Mesenchymal stem cell (in vitro differentiated cells and primary cell): ENCODE measurements at regions not wholly inside any gene's neighbourhood (a gene's known extent, or its start where the extent isn't known, plus 50 kb on each side); places are given as distances from the start of the nearest gene placed in this dataset.
"Not testable (repeated sequence)": the region's sequence is repeated elsewhere in the genome, so short reads cannot be mapped to it uniquely, and the experiment has no call there.

Source experiments
- DNase-seq: peaks from one replicate; pipeline ENCODE4 v3.0.0-alpha.2; 2013
- H2AFZ ChIP-seq: one replicate; pipeline ENCODE4 v1.6.1; 2013; ENCODE audit warnings: low read depth, mild to moderate bottlenecking, control low read depth, inconsistent platforms, low read length, moderate library complexity
- H2AK5ac ChIP-seq: 2 replicates; pipeline ENCODE4 v1.6.1; 2013; ENCODE audit warnings: low read length, moderate library complexity, mild to moderate bottlenecking, inconsistent platforms; ENCODE audit not compliant: severe bottlenecking
- H2BK120ac ChIP-seq: one replicate; pipeline ENCODE4 v1.6.1; 2013; ENCODE audit warnings: low read depth, mild to moderate bottlenecking, inconsistent platforms, low read length, moderate library complexity
- H2BK12ac ChIP-seq, 2 experiments: one replicate each; pipeline ENCODE4 v1.6.1; 2013; ENCODE audit warnings: inconsistent platforms in 2 of 2, low read length in 2 of 2, mild to moderate bottlenecking in 2 of 2, moderate library complexity in 2 of 2, control low read depth in 1 of 2
- H2BK15ac ChIP-seq: one replicate; pipeline ENCODE4 v1.6.1; 2013; ENCODE audit warnings: mild to moderate bottlenecking, low read depth, inconsistent platforms; ENCODE audit not compliant: poor library complexity, severe bottlenecking
- H2BK5ac ChIP-seq: 2 replicates; pipeline ENCODE4 v1.6.1; 2013; ENCODE audit warnings: low read depth, mild to moderate bottlenecking, low read length, control low read depth, inconsistent platforms; ENCODE audit not compliant: poor library complexity, severe bottlenecking
- H3K14ac ChIP-seq, 2 experiments: one replicate each; pipeline ENCODE4 v1.6.1; 2013; ENCODE audit warnings: inconsistent platforms in 2 of 2, low read length in 2 of 2, control low read depth in 1 of 2, mild to moderate bottlenecking in 1 of 2, moderate library complexity in 1 of 2
- H3K18ac ChIP-seq, 2 experiments: one replicate each; pipeline ENCODE4 v1.6.1; 2013; ENCODE audit warnings: inconsistent platforms in 2 of 2, low read length in 2 of 2, control low read depth in 1 of 2, low read depth in 1 of 2, mild to moderate bottlenecking in 1 of 2
- H3K23ac ChIP-seq, 2 experiments: one replicate each; pipeline ENCODE4 v1.6.1; 2013; ENCODE audit warnings: inconsistent platforms in 2 of 2, low read length in 2 of 2, mild to moderate bottlenecking in 2 of 2, moderate library complexity in 2 of 2, control low read depth in 1 of 2
- H3K27ac ChIP-seq: 2 replicates; pipeline ENCODE4 v1.5.1; 2013; ENCODE audit warnings: mild to moderate bottlenecking, moderate library complexity, low read length, control low read depth, inconsistent platforms; ENCODE audit not compliant: poor library complexity, severe bottlenecking
- H3K27me3 ChIP-seq, 2 experiments: 2 replicates each; pipeline versions ENCODE4 v1.6.1 to v1.7.0; 2013; ENCODE audit warnings: low read length in 2 of 2, mild to moderate bottlenecking in 2 of 2, moderate library complexity in 2 of 2, control low read depth in 1 of 2, inconsistent platforms in 1 of 2; ENCODE audit not compliant: control insufficient read depth in 1 of 2, insufficient read depth in 1 of 2
- H3K36me3 ChIP-seq, 2 experiments: 2 replicates each; pipeline versions ENCODE4 v1.6.1 to v1.7.0; 2013; ENCODE audit warnings: low read length in 2 of 2, control low read depth in 1 of 2, inconsistent platforms in 1 of 2, low read depth in 1 of 2, mild to moderate bottlenecking in 1 of 2; ENCODE audit not compliant: insufficient read depth in 2 of 2, control insufficient read depth in 1 of 2
- H3K4ac ChIP-seq, 2 experiments: one replicate each; pipeline ENCODE4 v1.6.1; 2013; ENCODE audit warnings: inconsistent platforms in 2 of 2, low read length in 2 of 2, mild to moderate bottlenecking in 2 of 2, moderate library complexity in 2 of 2, control low read depth in 1 of 2, low read depth in 1 of 2
- H3K4me1 ChIP-seq: 2 replicates; pipeline ENCODE4 v1.6.1; 2013; ENCODE audit warnings: low read depth, low read length, control low read depth; ENCODE audit not compliant: control insufficient read depth, insufficient read depth
- H3K4me2 ChIP-seq: 2 replicates; pipeline ENCODE4 v1.6.1; 2013; ENCODE audit warnings: low read length, mild to moderate bottlenecking, inconsistent platforms; ENCODE audit not compliant: poor library complexity, severe bottlenecking
- H3K4me3 ChIP-seq, 2 experiments: 2 replicates each; pipeline versions ENCODE4 v1.5.1 to v1.7.0; 2013; ENCODE audit warnings: low read length in 2 of 2, mild to moderate bottlenecking in 2 of 2, control low read depth in 1 of 2, low read depth in 1 of 2; ENCODE audit not compliant: insufficient read depth in 1 of 2
- H3K79me1 ChIP-seq: replicated peaks from 2 replicates; pipeline ENCODE4 v1.6.1; 2013; ENCODE audit warnings: mild to moderate bottlenecking, control low read depth, low read length, inconsistent platforms; ENCODE audit not compliant: poor library complexity, severe bottlenecking
- H3K9ac ChIP-seq: 2 replicates; pipeline ENCODE4 v1.7.0; 2013; ENCODE audit warnings: mild to moderate bottlenecking, low read length, moderate library complexity
- H3K9me3 ChIP-seq: 2 replicates; pipeline ENCODE4 v1.7.0; 2013; ENCODE audit warnings: mild to moderate bottlenecking, low read length; ENCODE audit not compliant: control insufficient read depth
- H4K8ac ChIP-seq: one replicate; pipeline ENCODE4 v1.6.1; 2013; ENCODE audit warnings: inconsistent platforms, mild to moderate bottlenecking, low read length, moderate library complexity
- H4K91ac ChIP-seq: one replicate; pipeline ENCODE4 v1.6.1; 2013; ENCODE audit warnings: mild to moderate bottlenecking, low read length, inconsistent platforms
- WGBS: methylation state at CpG from one replicate; pipeline ENCODE4 v1.1.7; 2013; ENCODE audit warnings: mixed read lengths; 5-methylcytosine and 5-hydroxymethylcytosine counted together

DNA sequence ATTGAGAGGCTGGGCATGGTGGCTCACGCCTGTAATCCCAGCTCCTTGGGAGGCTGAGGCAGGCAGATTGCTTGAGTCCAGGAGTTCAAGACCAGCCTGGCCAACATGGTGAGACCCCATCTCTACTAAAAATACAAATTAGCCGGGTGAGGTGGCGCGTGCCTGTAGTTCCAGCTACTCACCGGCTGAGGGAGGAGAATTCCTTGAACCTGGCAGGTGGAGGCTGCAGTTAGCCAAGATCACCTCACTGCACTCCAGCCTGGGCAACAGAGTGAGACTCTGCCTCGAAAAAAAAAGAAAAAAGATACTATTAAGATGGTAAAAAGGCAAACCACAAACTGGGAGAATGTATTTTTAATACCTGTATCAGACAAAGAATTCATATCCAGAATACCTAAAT, 124.2 kb upstream of the RAP1B start:
- WGBS = 95% methylated on average over 4 of the region's 6 CpGs
- not testable (repeated sequence) for H3K79me1 ChIP-seq, H2AK5ac ChIP-seq

DNA sequence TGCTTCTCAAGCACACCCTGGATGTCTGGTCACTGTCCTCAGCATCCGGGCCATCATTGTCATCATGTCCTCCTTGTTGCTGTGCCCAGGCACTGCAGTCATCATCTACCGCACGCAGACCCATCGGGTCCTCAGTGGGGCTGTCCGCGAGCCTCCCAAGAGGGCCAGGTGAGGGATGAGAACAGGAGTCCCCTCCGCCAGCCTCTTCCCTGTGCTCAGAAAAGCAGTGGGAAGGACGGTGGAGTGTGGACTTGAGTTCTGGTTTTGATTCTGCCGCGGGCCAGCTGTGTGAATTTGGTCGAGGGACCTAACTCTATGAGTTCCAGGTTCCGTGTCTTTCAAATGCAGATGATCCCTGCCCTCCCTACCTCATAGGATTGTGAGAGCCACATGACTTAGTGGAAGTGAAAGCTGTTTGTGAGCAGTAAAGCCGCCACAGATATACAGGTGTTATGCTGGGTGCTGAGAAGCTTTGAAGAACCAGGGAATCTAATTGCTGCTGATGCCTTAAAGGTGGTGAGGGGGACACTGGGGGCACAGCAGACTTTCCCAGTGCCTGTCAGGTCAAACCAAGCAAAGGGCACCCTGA, 122.9 kb upstream of the RAP1B start:
- 82% methylated on average over 13 of the region's 13 CpGs for WGBS
- H3K14ac ChIP-seq = no peak overlapping the region
- no peaks in the 10 kb centered on the region for H3K4me1 ChIP-seq
- no peak overlapping the region for H3K4me3 ChIP-seq
- H3K9me3 ChIP-seq = no peaks in the 10 kb centered on the region
- H3K23ac ChIP-seq = no peak overlapping the region
- no peaks in the 10 kb centered on the region for H3K36me3 ChIP-seq
- H2AFZ ChIP-seq = no peak overlapping the region
- H2BK120ac ChIP-seq = no peak overlapping the region
- no peak overlapping the region for H4K8ac ChIP-seq
- no peaks in the 10 kb centered on the region for H3K27me3 ChIP-seq
- DNase-seq = no peak
- no peak overlapping the region for H3K4ac ChIP-seq
- no peak overlapping the region for H3K27ac ChIP-seq
- H3K9ac ChIP-seq = no peak overlapping the region
- no peak overlapping the region for H2AK5ac ChIP-seq
- H2BK5ac ChIP-seq = no peak overlapping the region
- H3K4me2 ChIP-seq = no peak overlapping the region
- no peak overlapping the region for H3K18ac ChIP-seq
- no peak overlapping the region for H4K91ac ChIP-seq
- no peaks in the 10 kb centered on the region for H3K79me1 ChIP-seq
- H2BK12ac ChIP-seq = no peak overlapping the region
- no peak overlapping the region for H2BK15ac ChIP-seq

More for the DNA sequence above, 124.2 kb upstream of the RAP1B start:
- not testable (repeated sequence) for H2BK120ac ChIP-seq, H3K36me3 ChIP-seq, H3K9me3 ChIP-seq, H2BK5ac ChIP-seq, H3K27ac ChIP-seq, H3K4me3 ChIP-seq, H2BK12ac ChIP-seq, H4K91ac ChIP-seq, H4K8ac ChIP-seq, H3K23ac ChIP-seq, H3K4ac ChIP-seq, H3K27me3 ChIP-seq, H2BK15ac ChIP-seq, H3K14ac ChIP-seq, H3K4me2 ChIP-seq, H3K9ac ChIP-seq, DNase-seq, H2AFZ ChIP-seq, H3K4me1 ChIP-seq
- H3K18ac ChIP-seq = peak overlapping the region in 1 of 2 experiments; percentile 21

DNA sequence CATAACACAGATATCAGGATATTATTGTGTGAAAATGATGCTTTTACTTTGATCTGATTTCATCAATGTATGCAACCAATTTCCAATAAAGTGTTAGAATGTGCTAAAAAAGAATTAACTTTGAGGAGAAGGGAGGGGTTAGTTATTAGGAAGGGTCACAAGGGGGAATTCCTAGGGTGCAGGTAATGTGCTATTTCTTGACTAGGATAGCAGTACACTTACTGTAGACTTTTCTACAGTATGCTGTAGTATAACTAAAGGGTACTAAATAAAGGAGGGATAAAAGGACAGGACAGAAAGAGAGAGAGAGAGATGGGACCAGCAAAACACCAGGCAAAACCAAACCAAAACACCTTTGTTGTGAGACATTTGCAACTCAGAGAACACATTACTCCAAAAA, 121.4 kb upstream of the RAP1B start:
- no peak overlapping the region for H3K9ac ChIP-seq
- H3K23ac ChIP-seq = no peak overlapping the region

DNA sequence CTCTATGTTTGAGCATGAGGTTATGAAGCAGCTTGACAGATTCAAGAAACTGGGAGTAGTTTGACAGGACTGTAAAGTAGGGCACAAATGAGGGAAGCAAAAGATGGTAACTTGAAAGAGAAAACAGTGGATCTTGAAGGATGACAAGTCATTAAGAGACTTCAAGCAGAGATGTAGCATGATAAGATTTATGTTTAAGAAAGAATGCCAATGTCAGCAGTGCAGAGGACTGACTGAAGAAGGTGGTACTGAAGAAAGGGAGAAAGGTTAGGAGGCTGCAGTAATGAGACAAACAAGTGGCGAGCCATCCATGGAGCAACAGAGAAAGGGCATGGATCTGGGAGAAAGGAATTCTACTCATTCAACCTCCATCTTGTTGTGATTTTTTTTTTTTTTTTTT, 120.2 kb upstream of the RAP1B start:
- no peak overlapping the region for H2BK120ac ChIP-seq
- H3K4me3 ChIP-seq = no peak overlapping the region
- no peak overlapping the region for H4K8ac ChIP-seq
- no peaks in the 10 kb centered on the region for H3K27me3 ChIP-seq
- no peak overlapping the region for H2BK5ac ChIP-seq
- H3K79me1 ChIP-seq = no peaks in the 10 kb centered on the region
- H4K91ac ChIP-seq = no peak overlapping the region
- no peaks in the 10 kb centered on the region for H3K4me1 ChIP-seq
- no peak overlapping the region for H3K4me2 ChIP-seq
- DNase-seq = no peak
- no peak overlapping the region for H2BK12ac ChIP-seq
- H3K4ac ChIP-seq = no peak overlapping the region
- no peak overlapping the region for H2BK15ac ChIP-seq
- H3K9me3 ChIP-seq = no peaks in the 10 kb centered on the region
- no peak overlapping the region for H2AK5ac ChIP-seq
- WGBS = 89% methylated on average over 1 of the region's 1 CpG
- no peak overlapping the region for H3K27ac ChIP-seq
- no peaks in the 10 kb centered on the region for H3K36me3 ChIP-seq
- H3K9ac ChIP-seq = no peak overlapping the region
- H3K23ac ChIP-seq = no peak overlapping the region
- H3K14ac ChIP-seq = peak overlapping the region in 1 of 2 experiments; percentile 4
- H3K18ac ChIP-seq = no peak overlapping the region
- H2AFZ ChIP-seq = no peak overlapping the region

More for the DNA sequence above, 121.4 kb upstream of the RAP1B start:
- Histone ChIP-seq H2BK12ac (no peak overlapping the region), H2AFZ (no peak overlapping the region), H2BK15ac (no peak overlapping the region), H4K91ac (no peak overlapping the region), H3K4me2 (no peak overlapping the region), H3K27ac (no peak overlapping the region), H3K27me3 (no peaks in the 10 kb centered on the region), H3K4me1 (no peaks in the 10 kb centered on the region), H3K36me3 (no peaks in the 10 kb centered on the region), H3K18ac (no peak overlapping the region), H3K14ac (no peak overlapping the region), H3K4me3 (no peak overlapping the region), H2BK5ac (no peak overlapping the region), H2BK120ac (no peak overlapping the region), H3K4ac (no peak overlapping the region), H3K79me1 (no peaks in the 10 kb centered on the region), H3K9me3 (no peaks in the 10 kb centered on the region), H2AK5ac (no peak overlapping the region), H4K8ac (no peak overlapping the region)
- no peak for DNase-seq
